ENCODE measurements at regions not wholly inside any gene's neighbourhood (a gene's known extent, or its start where the extent isn't known, plus 50 kb on each side); places are given as distances from the start of the nearest gene placed in this dataset.
A peak's percentile ranks its signal among the peaks of the same experiment; 100 is the strongest.

DNA sequence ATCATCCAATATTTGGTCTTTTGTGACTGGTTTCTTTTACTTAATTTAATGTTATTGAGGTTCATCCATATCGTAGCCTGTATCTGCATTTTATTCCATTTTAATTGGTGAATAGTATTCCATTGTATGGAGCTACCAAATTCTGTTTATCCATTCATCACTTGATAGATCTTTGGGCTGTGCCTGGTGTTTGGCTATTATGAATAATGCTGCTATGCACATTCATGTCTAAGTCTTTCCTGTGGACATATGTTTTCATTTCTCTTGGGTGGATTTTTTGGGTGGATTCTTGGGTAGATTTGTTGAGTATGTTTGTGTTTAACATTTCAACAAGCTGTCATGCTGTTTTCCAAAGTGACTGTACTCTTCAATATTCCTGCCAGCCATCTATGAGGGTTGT lies 52.5 kb upstream of the NEDD4L start:
- no peak overlapping the region for H3K4me3 ChIP-seq
- H3K27ac ChIP-seq, result no peak overlapping the region

DNA sequence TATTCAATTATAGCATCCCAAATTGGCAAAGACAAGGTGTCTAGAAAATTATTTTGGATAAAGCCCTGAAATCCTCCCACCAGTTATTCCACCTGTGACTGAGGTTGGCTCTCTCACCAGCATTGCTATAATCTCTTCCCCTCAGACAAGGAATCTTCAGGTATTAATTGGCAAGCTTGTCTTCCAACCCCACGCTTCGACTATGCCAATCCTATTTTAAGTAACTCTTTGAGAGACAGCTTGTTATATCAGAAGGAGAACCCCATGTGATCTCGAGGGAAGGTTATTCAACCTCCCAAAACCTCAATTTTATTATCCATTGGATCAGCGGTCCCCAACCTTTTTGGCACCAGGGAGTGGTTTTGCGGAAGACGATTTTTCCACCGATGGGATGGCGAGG lies 54.5 kb upstream of the NEDD4L start:
- Histone ChIP-seq H3K27ac (no peak overlapping the region), H3K4me3 (no peak overlapping the region)

DNA sequence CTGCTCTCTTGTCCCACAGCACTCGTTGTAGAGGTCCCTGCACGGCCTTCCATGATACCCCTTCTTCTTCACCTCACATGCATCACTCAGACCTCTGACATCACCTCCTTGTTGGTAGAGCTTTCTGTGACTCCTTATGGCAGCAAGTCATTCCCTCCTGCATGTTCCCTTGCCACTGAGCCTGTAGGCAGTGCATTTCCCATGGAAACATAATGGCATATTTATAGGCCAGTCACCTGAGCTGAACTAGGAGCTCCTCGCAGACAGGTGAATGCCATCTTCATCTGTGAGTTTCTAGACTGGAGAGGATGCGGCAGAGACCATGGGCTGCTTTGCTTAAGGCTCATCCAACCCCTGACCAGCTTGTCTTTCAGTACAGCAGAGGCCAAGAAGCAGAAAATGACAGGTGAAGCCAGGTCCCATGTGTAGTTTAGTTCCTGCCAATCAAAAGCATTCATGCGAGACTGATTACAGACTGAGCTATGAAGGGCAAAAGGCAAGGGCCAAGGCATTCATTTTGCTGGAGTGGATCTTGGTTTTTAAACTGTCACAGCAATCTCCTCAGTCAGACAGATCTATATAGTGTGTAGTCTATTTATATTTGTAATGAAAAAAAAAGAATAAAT lies 59.4 kb upstream of the NEDD4L start:
- Histone ChIP-seq H3K4me3 (no peak overlapping the region), H3K27ac (no peak overlapping the region)

DNA sequence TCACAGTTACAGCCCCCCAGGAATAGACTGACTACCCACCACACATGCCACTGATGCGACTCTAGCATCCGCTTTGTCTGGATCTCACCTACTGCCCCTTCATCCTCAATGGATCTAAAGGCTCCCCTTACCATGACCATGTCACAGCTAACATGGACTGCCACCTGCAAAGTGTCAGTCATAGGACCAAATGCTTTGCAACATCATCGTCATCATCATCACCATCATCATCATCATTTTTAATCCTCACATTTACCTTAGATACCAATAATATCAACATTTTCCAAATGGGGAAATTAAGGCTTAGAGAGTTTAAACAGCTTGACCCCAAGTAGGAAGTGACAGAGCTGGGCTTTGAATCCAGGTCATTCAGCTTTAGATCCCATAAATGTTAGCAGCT lies 60.1 kb upstream of the NEDD4L start:
- Histone ChIP-seq H3K27ac (no peak overlapping the region), H3K4me3 (no peak overlapping the region)

DNA sequence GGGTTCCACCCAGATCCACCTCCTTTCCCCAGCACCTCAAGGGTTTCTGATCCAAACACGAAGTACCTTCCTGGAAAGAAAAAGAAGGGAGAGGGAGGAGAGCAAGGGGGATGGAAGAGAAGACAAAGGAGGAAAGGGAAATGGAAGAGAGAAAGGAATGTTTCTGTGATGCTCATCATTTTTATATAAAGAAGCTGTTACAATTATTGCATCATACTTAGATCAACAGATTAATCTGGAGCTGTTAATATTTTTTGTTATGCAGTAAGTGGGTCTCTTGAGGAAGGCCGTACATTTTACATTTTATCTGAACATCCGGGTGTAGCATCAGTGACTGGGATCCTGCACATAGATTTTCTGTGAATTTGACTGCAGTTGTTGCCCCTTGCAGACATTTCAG lies 60.6 kb upstream of the NEDD4L start:
- Histone ChIP-seq H3K4me3 (no peak overlapping the region), H3K27ac (no peak overlapping the region)

DNA sequence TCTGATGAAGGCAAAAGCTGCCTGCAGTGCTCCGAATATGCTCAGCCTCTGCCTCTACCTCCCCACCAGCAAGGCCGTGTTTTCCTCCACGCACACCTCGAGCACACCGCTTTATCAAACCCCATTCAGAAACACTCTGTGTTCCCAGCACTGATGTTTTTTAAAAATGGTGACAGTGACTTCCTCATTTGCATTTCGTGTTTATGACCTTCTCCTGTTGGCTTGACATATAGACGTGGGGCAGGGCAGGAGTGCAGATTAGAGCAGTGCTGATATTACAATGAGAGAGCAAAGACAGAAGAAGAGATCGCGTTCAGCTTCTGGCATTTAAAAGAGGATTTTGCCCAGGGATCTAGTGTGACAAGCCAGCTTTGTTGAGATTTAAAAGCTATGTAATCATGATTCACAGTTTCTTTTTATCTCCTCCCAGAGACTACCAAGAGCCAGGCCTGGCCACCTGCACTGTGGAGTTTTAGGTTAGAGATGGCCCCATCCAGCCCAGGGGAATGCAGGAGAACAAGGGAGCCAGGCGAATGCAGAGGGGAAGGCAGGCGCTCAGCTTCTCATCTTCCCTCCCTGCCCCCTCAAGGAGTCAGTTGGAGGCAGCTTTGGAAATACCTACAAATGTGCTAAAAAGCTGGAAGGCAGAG lies 61.5 kb upstream of the NEDD4L start:
- H3K27ac ChIP-seq, result no peak overlapping the region
- H3K4me3 ChIP-seq, result no peak overlapping the region

DNA sequence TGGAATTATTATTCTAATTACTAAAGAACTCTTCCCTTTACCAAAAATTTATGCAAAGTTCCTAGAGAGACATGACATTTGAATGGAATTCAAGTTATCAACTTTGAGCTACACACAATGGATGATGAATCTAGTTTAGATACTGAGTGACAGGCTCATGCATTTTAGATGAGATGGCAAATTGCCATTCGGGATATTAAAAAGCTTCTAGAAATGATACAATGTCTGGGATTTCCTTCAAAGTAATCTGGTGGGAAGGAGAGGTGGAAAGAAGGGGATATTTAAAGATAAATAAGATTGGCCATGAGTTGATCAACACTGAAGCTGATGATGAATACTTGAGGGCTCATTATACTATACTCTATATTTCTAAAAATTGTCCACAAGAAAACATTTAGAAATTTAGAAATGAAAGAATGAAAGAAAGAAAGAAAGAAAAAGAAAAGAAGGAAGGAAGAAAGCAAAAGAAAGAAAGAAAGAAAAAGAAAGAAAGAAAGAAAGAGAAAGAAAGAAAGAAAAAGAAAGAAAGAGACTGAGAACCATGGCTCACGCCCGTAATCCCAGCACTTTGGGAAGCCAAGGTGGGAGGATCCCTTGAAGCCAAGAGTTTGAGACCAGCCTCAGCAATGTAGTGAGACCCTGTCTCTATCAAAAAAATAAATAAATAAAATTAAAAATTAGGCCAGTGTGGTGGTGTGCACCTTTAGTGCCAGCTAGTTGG lies 62.6 kb upstream of the NEDD4L start:
- Histone ChIP-seq H3K27ac (no peak overlapping the region), H3K4me3 (no peak overlapping the region)

DNA sequence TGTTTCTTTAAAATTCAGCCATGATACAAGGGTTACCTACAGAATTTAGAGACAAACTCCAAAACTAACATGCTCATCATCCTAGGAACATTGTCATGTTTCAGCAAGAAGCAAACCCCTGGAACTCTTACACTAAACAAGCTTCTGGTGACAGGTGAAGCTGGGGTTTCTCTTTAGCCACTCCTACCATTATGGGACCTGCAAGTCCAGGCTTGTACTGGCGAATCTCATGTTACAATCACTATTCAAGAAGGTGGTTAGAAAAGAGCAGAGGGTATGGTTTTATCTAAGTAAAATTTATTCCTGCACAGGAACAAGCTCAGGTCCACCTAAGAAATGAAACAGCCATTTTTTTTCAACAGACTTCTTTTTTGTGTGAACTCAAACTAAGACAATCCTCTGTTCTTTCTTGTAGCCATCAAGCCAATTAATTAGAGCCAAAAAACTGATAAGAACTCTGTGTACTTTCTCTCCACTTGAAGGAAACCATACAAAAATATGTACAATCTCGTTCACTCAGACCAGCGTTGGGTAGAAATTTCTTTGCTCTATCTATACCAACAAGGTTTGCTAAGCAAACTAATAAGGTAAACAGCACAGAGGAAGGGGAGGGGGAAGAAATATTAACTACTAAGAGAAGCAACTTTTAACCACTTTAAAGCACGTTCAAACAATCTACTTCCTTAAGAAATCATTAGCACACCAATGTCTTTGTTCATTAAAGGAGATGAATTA lies 63.3 kb upstream of the NEDD4L start:
- H3K27ac ChIP-seq, result no peak overlapping the region
- no peak overlapping the region for H3K4me3 ChIP-seq

DNA sequence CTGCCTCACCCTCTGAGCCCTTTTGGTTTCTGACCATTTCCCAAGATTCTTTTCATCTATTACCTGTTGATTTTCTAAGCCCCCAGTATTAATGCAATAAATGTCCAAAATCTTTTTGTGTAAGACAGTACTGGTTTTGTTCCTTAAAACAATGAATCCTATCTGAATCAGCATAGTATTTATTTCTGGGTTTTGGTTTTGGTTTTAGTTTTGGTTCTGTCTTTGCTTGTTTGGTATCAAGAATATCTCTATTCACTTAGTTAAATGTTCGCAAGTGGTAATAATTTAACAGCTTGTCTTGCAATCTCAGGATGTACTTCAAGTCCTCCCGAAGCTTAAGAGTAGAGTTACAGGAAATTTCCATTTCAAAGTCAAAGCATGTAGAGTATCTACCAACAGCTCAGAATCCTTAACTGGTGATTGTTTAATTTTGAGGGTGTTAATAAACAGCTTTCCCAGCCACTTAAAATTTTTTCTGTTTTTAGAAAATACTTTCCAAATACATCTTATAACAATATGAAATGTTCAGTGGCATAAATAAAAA lies 67.7 kb upstream of the NEDD4L start:
- H3K27ac ChIP-seq, result peak overlapping the region in 6 of 21 experiments; percentile 15 to 58 (median 34)
- H3K4me3 ChIP-seq, result no peak overlapping the region

DNA sequence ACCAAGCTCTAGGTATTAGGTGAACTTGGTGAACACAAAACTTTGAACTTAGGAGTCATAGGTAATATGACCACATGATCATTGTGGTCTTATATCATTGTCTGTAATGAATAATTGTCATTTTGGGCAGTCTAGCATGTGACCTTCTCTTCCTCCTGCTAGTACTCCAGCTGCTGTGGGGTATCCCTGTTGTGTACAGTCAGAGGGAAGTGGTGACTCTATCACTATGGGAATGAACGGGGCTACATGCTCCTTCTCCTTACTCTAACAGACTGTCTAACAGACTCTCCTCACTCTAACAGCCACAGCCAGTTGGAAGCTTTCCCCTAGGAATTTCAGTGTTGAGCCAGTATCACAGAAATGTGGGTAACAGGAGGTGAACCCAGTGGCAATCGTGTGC lies 68.2 kb upstream of the NEDD4L start:
- Histone ChIP-seq H3K27ac (peak overlapping the region in 6 of 21 experiments; percentile 15 to 58 (median 34)), H3K4me3 (no peak overlapping the region)

DNA sequence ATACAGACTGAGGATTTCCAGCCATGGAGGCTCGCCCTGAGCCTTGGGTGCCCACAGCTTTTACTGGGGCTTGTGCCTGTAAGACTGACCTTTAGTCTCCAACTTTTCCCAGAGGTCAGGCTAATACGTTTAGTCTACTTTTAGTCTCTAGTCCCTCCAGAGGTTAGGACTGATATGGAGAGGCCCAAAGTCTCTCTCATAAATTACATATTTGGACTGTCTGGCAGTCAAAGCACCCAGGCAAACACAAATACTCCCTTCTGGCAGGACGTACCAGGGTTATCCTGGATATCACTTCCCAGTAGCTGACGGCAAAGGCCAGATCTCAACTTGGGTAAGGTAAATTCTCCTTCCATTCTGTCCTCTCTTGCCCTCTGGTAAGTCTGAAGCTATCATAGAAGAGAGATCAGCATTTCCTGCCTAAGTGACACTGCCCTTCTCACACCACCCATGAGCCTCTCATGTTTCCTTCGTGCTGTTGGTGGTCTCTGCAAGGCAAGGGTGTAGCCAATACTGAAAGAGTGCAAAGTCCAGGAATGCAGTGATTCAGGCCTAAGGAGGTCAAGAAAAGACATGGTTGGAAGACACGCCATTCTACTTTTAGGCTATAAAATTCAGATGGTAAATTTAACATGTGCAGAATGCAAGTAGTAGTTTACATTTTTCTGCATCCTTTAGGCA lies 69.3 kb upstream of the NEDD4L start:
- Histone ChIP-seq H3K27ac (no peak overlapping the region), H3K4me3 (no peak overlapping the region)

DNA sequence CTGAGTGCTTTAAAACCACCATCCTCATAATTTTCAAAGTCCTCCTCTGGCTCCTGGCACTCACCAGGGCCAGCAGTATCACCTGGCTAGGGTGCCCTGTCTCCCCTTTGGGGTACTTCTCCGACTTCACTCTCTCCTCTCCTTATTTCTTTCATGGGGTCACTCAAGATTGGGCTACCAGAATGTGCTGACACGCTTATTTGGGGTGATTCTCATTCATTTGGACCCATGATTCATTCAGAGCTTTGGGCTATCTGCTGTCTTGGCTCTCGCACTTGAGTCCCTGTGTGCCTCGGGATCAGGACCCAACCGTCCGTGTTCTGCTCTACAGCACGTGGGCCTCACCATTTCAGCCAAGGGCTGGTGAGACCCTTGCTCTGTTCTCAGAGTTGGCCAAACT lies 70.1 kb upstream of the NEDD4L start:
- H3K4me3 ChIP-seq, result no peak overlapping the region
- no peak overlapping the region for H3K27ac ChIP-seq

DNA sequence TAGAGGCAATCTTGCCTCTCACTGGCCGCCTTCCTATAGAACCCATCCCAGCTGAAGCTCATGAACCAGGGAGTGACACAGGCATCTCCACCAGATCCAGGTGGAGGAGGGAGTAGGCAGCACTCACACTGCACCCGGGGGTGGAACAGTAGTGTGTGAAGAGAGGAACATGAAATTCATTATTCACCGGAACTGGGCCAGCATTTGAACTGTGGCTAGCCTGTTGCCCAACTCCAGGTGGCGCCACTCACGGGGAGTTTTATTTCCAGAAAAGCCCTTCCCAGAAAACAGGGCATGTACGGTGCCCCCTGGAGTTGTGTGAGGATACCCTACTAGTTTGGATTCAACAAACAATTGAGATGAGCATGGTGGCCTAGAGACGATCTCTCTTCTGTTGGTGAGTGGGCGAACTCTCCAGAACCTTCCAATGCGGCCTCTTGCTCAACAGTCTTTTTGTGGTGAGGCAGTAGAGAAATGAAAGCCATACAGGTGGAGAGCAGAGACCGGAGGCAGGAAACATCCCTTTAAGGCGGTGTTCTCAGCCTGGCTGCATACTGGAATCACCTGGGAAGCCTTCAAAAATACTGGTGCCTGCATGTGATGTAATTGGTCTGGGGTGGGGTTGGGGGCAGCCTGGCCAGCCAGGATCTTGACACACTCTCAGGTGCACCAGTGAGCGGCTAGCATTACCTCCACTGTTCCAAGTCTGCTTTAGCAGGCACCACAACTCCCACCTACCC lies 73.5 kb upstream of the NEDD4L start:
- Histone ChIP-seq H3K27ac (no peak overlapping the region), H3K4me3 (no peak overlapping the region)

DNA sequence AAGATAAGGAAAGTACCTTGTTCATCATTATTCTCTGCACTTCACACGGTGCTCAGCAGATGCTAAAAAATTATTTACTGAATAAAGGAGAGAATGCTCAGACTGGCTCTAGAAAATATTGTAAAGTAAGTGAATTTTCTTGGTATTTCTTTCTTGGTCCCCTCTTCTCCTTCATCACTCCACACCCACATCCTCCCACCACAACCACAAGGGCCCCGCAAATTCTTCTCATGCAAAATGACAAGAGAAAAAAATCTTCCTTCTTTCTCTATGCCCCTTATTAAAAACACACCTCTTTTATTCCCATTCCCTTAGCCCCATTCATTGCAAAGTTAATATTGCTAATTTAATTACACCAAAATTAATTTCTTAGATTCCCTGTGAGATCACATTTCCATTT lies 74.2 kb upstream of the NEDD4L start:
- no peak overlapping the region for H3K4me3 ChIP-seq

DNA sequence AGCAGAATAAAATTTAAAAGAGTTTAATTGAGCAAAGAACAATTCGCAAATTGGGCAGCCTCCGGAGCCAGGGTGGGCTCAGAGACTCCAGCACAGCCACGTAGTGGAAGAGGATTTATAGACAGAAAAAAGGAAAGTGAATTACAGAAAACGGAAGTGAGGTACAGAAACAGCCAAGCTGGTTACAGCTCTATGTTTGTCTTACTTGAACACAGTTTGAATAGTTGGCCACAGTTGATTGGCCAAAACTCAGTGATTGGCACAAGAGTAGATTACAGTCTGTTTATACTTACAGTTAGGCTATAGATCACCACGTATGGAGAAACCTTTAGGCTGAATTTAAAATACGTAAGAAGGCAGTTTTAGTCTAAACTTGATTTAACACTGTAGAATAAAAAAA lies 78.8 kb upstream of the NEDD4L start:
- no peak overlapping the region for H3K4me3 ChIP-seq
- H3K27ac ChIP-seq, result no peak overlapping the region

More for the DNA sequence above, 74.2 kb upstream of the NEDD4L start:
- no peak overlapping the region for H3K27ac ChIP-seq

DNA sequence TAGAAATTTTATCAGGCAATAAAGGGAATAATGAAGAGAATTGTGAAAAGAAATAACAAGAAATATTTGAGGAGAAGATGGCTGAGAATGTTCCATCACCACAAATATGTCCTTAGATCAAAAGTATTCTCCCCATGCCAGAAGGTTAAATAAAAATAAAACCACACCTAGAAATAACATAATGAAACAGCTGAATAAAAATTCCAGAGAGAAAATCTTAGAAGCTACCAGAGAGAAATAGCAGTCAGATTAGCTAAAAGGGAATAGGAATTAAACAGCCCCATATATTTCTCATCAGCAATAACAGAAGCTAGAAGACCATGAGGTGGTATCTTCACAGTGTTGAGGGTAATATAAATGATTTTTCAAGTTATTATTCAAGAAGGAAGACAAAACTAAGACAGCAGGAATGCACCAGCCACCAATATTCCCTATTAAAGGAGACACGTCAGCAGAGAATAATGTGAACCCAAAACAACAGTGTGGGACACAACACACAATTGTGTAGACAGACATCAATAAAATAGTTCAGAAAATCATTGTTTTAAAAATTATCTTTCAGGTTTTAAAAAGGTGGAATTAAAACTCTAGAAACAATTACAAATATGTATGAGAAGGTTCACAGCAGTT lies 82.0 kb upstream of the NEDD4L start:
- H3K27ac ChIP-seq, result no peak overlapping the region

DNA sequence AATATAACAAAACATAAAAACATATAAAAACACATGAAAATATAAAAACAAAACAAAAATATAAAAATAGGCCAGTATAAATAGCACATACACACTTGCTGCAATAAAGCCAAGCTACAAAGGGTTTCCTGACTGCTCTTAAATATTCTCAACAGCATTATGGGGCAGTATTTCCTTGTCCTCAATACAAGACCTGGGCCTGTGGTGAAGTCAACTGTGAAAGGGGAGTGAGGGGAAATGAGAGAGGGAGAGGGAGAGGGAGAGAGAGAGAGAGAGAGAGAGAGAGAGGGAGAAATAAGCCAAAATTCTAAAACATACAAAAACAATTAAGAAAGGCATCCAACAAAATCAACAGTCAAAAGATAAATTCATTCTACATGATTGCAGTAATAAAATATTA lies 82.6 kb upstream of the NEDD4L start:
- H3K4me3 ChIP-seq, result no peak overlapping the region
- no peak overlapping the region for H3K27ac ChIP-seq

More for the DNA sequence above, 82.0 kb upstream of the NEDD4L start:
- no peak overlapping the region for H3K4me3 ChIP-seq

DNA sequence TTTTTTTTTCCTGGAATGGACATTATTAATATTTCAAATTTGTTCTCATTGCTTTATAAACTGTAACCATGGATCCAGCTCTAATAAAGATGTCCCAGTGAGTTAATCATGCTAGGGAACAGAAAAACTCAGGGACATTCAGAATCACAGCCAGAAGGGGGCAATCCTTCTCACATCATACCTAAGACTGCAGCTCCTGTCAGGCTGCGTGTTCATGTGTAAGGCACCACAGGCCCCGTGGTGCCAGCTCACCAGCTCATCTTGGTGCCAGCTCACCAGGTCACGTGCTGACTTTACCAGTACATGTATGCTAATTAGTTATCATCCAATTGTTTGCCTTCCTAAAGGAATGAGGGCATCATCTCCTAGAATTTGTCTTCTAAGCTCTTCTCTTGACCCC lies 84.7 kb upstream of the NEDD4L start:
- Histone ChIP-seq H3K4me3 (no peak overlapping the region), H3K27ac (no peak overlapping the region)

DNA sequence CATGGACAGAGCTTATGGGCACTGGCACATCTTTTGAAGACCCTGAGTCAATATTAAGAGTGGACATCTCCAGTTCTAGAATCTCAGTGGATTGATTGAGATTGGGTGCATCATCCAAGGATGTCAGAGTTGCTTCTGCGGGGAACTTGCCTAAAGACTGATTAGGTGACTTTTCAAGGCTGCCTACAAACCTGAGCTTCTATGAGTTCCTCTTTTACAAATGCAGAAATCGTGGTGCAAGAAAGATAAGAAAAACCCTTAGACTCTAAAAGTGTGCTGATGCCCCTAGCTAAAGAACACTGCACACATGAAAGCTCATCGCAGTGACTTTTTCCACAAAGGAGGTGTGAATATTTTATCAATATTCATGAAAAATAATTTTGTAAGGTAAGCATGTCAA lies 86.8 kb upstream of the NEDD4L start:
- H3K27ac ChIP-seq, result no peak overlapping the region
- no peak overlapping the region for H3K4me3 ChIP-seq

Measured in skin epidermis (tissue), 12 donors.